K562 (cell line): ENCODE measurements at regions not wholly inside any gene's neighbourhood (a gene's known extent, or its start where the extent isn't known, plus 50 kb on each side); places are given as distances from the start of the nearest gene placed in this dataset.

Experiments
- CBFA2T3 ChIP-seq: fragments of 450-650 bp; IDR thresholded peaks from 2 replicates; pipeline ENCODE4 v1.6.1; 2017
- HDAC1 ChIP-seq, 2 experiments: fragments of 450-650 bp; IDR thresholded peaks; 2 replicates each; pipeline ENCODE4 v1.6.1; 2016 to 2017; ENCODE audit warnings: inconsistent platforms in 1 of 2, mild to moderate bottlenecking in 1 of 2, moderate library complexity in 1 of 2
- TAL1 ChIP-seq: fragments of 450-650 bp; IDR thresholded peaks from 2 replicates; pipeline ENCODE4 v1.6.1; 2016; ENCODE audit warnings: mild to moderate bottlenecking
- TEAD4 ChIP-seq, 2 experiments: sonication (generic) in 1 of 2; formaldehyde crosslinking in 1 of 2; IDR thresholded peaks; 2 replicates each; pipeline versions ENCODE4 v1.6.1 to v1.8.0; 2012 to 2022; ENCODE audit warnings: borderline replicate concordance in 1 of 2, inconsistent platforms in 1 of 2, low read length in 1 of 2, mild to moderate bottlenecking in 1 of 2, missing genetic modification reagents in 1 of 2
- TF ChIP-seq, protein P1 (sequence below), 2 experiments: fragments of 450-650 bp; formaldehyde crosslinking in 1 of 2; IDR thresholded peaks; 2 replicates each; pipeline versions ENCODE4 v1.4.0 to v1.6.1; 2014 to 2020; ENCODE audit warnings: mild to moderate bottlenecking in 2 of 2, borderline replicate concordance in 1 of 2, low read depth in 1 of 2

DNA sequence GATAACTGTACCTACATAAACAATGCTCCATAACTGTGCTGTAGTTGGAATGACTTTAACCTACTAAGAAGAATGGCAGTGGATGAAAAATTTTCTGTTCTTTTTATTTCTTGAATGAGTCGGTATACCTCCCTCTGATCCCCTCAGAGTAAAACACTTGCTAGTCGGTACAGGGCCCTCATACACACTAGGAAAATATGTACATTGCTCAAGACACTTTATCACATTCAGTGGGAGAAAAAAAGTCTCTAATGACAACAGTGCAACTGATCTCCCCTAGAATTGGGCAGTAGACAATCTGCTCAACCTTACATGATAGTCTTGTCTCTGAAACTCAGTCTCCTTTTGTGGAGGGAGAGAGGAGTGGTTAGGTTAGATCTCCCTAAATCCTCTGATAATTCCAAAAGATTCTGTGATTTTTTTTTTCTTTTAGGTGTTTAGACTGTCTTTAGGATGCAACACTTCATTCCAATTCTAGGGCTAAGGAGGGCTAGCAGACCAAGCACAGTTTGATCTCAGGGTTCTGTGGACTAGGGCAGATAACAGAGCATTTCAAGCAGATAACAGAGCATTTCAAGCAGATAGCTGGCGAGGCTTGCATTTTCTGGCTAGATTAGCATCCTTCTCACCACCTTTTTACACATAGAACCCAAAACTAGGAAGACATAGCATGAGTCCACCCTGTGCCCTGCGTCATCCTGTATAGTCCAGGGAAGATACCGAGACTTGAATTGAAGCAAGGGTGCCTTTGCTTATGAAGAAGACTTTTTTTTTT lies 100.3 kb upstream of the TNFAIP3 start (continued):
- TF ChIP-seq, protein P1, sequence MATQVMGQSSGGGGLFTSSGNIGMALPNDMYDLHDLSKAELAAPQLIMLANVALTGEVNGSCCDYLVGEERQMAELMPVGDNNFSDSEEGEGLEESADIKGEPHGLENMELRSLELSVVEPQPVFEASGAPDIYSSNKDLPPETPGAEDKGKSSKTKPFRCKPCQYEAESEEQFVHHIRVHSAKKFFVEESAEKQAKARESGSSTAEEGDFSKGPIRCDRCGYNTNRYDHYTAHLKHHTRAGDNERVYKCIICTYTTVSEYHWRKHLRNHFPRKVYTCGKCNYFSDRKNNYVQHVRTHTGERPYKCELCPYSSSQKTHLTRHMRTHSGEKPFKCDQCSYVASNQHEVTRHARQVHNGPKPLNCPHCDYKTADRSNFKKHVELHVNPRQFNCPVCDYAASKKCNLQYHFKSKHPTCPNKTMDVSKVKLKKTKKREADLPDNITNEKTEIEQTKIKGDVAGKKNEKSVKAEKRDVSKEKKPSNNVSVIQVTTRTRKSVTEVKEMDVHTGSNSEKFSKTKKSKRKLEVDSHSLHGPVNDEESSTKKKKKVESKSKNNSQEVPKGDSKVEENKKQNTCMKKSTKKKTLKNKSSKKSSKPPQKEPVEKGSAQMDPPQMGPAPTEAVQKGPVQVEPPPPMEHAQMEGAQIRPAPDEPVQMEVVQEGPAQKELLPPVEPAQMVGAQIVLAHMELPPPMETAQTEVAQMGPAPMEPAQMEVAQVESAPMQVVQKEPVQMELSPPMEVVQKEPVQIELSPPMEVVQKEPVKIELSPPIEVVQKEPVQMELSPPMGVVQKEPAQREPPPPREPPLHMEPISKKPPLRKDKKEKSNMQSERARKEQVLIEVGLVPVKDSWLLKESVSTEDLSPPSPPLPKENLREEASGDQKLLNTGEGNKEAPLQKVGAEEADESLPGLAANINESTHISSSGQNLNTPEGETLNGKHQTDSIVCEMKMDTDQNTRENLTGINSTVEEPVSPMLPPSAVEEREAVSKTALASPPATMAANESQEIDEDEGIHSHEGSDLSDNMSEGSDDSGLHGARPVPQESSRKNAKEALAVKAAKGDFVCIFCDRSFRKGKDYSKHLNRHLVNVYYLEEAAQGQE (IDR thresholded peaks at IDR 0.05; ENCODE audit: borderline replicate concordance) = 0 out of 2 replicates have a peak, but pooled peaks have one; percentile 6
- TF ChIP-seq, protein P1 (CRISPR knock-in tag; IDR thresholded peaks at IDR 0.05; ENCODE audit: low read depth) = no peak
- TF ChIP-seq TAL1 (peak; percentile 34; the same call in 1 of the 2 replicates), TEAD4 (IDR thresholded peaks at IDR 0.05; ENCODE audit: low read length) (peak; percentile 63), TEAD4 (CRISPR knock-in tag; IDR thresholded peaks at IDR 0.05; ENCODE audit: borderline replicate concordance) (no peak), HDAC1 (IDR thresholded peaks at IDR 0.05) (no peak), CBFA2T3 (peak; percentile 59)
- TF ChIP-seq, all 486 proteins: peak for 9
